ES-I3 (cell line): ENCODE measurements at regions not wholly inside any gene's neighbourhood (a gene's known extent, or its start where the extent isn't known, plus 50 kb on each side); places are given as distances from the start of the nearest gene placed in this dataset.

Experiments
- H3K36me3 ChIP-seq: 2 replicates; pipeline ENCODE4 v1.6.1; 2013; ENCODE audit warnings: mild to moderate bottlenecking, low read length, control low read depth, moderate library complexity; ENCODE audit not compliant: insufficient read depth
- H3K4me1 ChIP-seq: 2 replicates; pipeline ENCODE4 v1.6.1; 2013; ENCODE audit warnings: mild to moderate bottlenecking, control low read depth, low read length; ENCODE audit not compliant: insufficient read depth
- H3K9ac ChIP-seq: 2 replicates; pipeline ENCODE4 v1.6.1; 2013; ENCODE audit warnings: low read depth, mild to moderate bottlenecking, low read length, moderate library complexity
- H3K9me3 ChIP-seq: 2 replicates; pipeline ENCODE4 v1.6.1; 2013; ENCODE audit warnings: mild to moderate bottlenecking, low read length, moderate library complexity; ENCODE audit not compliant: control insufficient read depth, insufficient read depth

GRCh38 chr4:24248674-24249630, 335.4 kb downstream of the DHX15 start:
- no peaks in the 10 kb centered on the region for H3K36me3 ChIP-seq
- no peaks in the 10 kb centered on the region for H3K9me3 ChIP-seq
- H3K4me1 ChIP-seq: peaks cover 16% of the 10 kb centered on the region; the same call in 1 of the 2 replicates
- H3K9ac ChIP-seq: no peak overlapping the region

GRCh38 chr4:24245491-24245820, 338.9 kb downstream of the DHX15 start:
- H3K4me1 ChIP-seq: peaks cover 16% of the 10 kb centered on the region; the same call in 1 of the 2 replicates
- no peaks in the 10 kb centered on the region for H3K36me3 ChIP-seq
- H3K9ac ChIP-seq: no peak overlapping the region
- H3K9me3 ChIP-seq: no peaks in the 10 kb centered on the region

- no peaks in the 10 kb centered on the region for H3K36me3 ChIP-seq
- no peaks in the 10 kb centered on the region for H3K9me3 ChIP-seq
- H3K4me1 ChIP-seq: peaks cover 16% of the 10 kb centered on the region; the same call in 1 of the 2 replicates
- H3K9ac ChIP-seq: no peak overlapping the region
These were observed 339.5 kb downstream of the DHX15 start for GRCh38 chr4:24244663-24245490.

- no peak overlapping the region for H3K9ac ChIP-seq
- H3K9me3 ChIP-seq: no peaks in the 10 kb centered on the region
- H3K4me1 ChIP-seq: peaks cover 11% of the 10 kb centered on the region; the same call in 1 of the 2 replicates
- H3K36me3 ChIP-seq: no peaks in the 10 kb centered on the region
These were observed 340.7 kb downstream of the DHX15 start for GRCh38 chr4:24243641-24244040.

- Histone ChIP-seq H3K9ac (no peak overlapping the region), H3K36me3 (no peaks in the 10 kb centered on the region), H3K9me3 (no peaks in the 10 kb centered on the region), H3K4me1 (peaks cover 11% of the 10 kb centered on the region; the same call in 1 of the 2 replicates)
These were observed 342.8 kb downstream of the DHX15 start for GRCh38 chr4:24241511-24241910.

GRCh38 chr4:24240655-24241054, 343.7 kb downstream of the DHX15 start:
- no peaks in the 10 kb centered on the region for H3K9me3 ChIP-seq
- H3K36me3 ChIP-seq: no peaks in the 10 kb centered on the region
- H3K4me1 ChIP-seq: peaks cover 11% of the 10 kb centered on the region; the same call in 1 of the 2 replicates
- no peak overlapping the region for H3K9ac ChIP-seq

- Histone ChIP-seq H3K9ac (no peak overlapping the region), H3K36me3 (no peaks in the 10 kb centered on the region), H3K9me3 (no peaks in the 10 kb centered on the region), H3K4me1 (0 out of 2 replicates have a peak, but pooled peaks cover 5% of the 10 kb centered on the region)
These were observed 346.6 kb downstream of the DHX15 start for GRCh38 chr4:24237709-24238108.

- Histone ChIP-seq H3K36me3 (no peaks in the 10 kb centered on the region), H3K4me1 (0 out of 2 replicates have a peak, but pooled peaks cover 5% of the 10 kb centered on the region), H3K9me3 (no peaks in the 10 kb centered on the region), H3K9ac (no peak overlapping the region)
These were observed 346.7 kb upstream of the PPARGC1A start for GRCh38 chr4:24236532-24236931.

GRCh38 chr4:24236120-24236519, 346.3 kb upstream of the PPARGC1A start:
- H3K9me3 ChIP-seq: no peaks in the 10 kb centered on the region
- no peak overlapping the region for H3K9ac ChIP-seq
- no peaks in the 10 kb centered on the region for H3K36me3 ChIP-seq
- H3K4me1 ChIP-seq: 0 out of 2 replicates have a peak, but pooled peaks cover 5% of the 10 kb centered on the region

GRCh38 chr4:24235618-24236017, 345.8 kb upstream of the PPARGC1A start:
- peaks cover 5% of the 10 kb centered on the region; the same call in 1 of the 2 replicates for H3K4me1 ChIP-seq
- no peak overlapping the region for H3K9ac ChIP-seq
- H3K9me3 ChIP-seq: no peaks in the 10 kb centered on the region
- no peaks in the 10 kb centered on the region for H3K36me3 ChIP-seq

- Histone ChIP-seq H3K36me3 (no peaks in the 10 kb centered on the region), H3K9me3 (no peaks in the 10 kb centered on the region), H3K9ac (no peak overlapping the region), H3K4me1 (peaks cover 9% of the 10 kb centered on the region; the same call in 1 of the 2 replicates)
These were observed 344.5 kb upstream of the PPARGC1A start for GRCh38 chr4:24234288-24234848.

- Histone ChIP-seq H3K4me1 (peaks cover 9% of the 10 kb centered on the region; the same call in 1 of the 2 replicates), H3K9me3 (no peaks in the 10 kb centered on the region), H3K36me3 (no peaks in the 10 kb centered on the region), H3K9ac (no peak overlapping the region)
These were observed 341.1 kb upstream of the PPARGC1A start for GRCh38 chr4:24230955-24231354.

- Histone ChIP-seq H3K9ac (no peak overlapping the region), H3K9me3 (no peaks in the 10 kb centered on the region), H3K4me1 (peaks cover 7% of the 10 kb centered on the region; the same call in 1 of the 2 replicates)
These were observed 340.1 kb upstream of the PPARGC1A start for GRCh38 chr4:24229978-24230377.

GRCh38 chr4:24228692-24229091, 338.8 kb upstream of the PPARGC1A start:
- Histone ChIP-seq H3K4me1 (peaks cover 4% of the 10 kb centered on the region; the same call in 1 of the 2 replicates), H3K9me3 (no peaks in the 10 kb centered on the region), H3K9ac (no peak overlapping the region), H3K36me3 (no peaks in the 10 kb centered on the region)

More at GRCh38 chr4:24229978-24230377, 340.1 kb upstream of the PPARGC1A start:
- no peaks in the 10 kb centered on the region for H3K36me3 ChIP-seq
